Neuronal stem cell (in vitro differentiated cells): ENCODE measurements at regions not wholly inside any gene's neighbourhood (a gene's known extent, or its start where the extent isn't known, plus 50 kb on each side); places are given as distances from the start of the nearest gene placed in this dataset.

Experiments
- DNase-seq: peaks from one replicate; pipeline ENCODE4 v3.0.0-alpha.2; 2013; ENCODE audit warnings: low spot score
- H2AFZ ChIP-seq: one replicate; pipeline ENCODE4 v1.6.1; 2013; ENCODE audit warnings: mild to moderate bottlenecking, low read length, inconsistent platforms
- H2AK5ac ChIP-seq: 2 replicates; pipeline ENCODE4 v1.6.1; 2013; ENCODE audit warnings: low read depth, mild to moderate bottlenecking, inconsistent platforms, low read length, moderate library complexity, mixed read lengths
- H2BK120ac ChIP-seq: 2 replicates; pipeline ENCODE4 v1.6.1; 2013; ENCODE audit warnings: low read depth, mild to moderate bottlenecking, inconsistent platforms, low read length, moderate library complexity, mixed read lengths
- H2BK12ac ChIP-seq: one replicate; pipeline ENCODE4 v1.6.1; 2013; ENCODE audit warnings: low read length, inconsistent platforms
- H2BK15ac ChIP-seq: 2 replicates; pipeline ENCODE4 v1.6.1; 2013; ENCODE audit warnings: mild to moderate bottlenecking, low read length, inconsistent platforms, mixed read lengths
- H2BK5ac ChIP-seq: one replicate; pipeline ENCODE4 v1.6.1; 2013; ENCODE audit warnings: inconsistent platforms, mild to moderate bottlenecking, low read length, moderate library complexity
- H3K14ac ChIP-seq: one replicate; pipeline ENCODE4 v1.6.1; 2013; ENCODE audit warnings: low read length, inconsistent platforms
- H3K18ac ChIP-seq: 2 replicates; pipeline ENCODE4 v1.6.1; 2013; ENCODE audit warnings: low read length, inconsistent platforms
- H3K23ac ChIP-seq: 2 replicates; pipeline ENCODE4 v1.6.1; 2013; ENCODE audit warnings: low read depth, mild to moderate bottlenecking, mixed read lengths, low read length, inconsistent platforms; ENCODE audit not compliant: poor library complexity
- H3K27ac ChIP-seq: replicated peaks from 3 replicates; pipeline ENCODE4 v1.5.1; 2013; ENCODE audit warnings: low read length, inconsistent platforms
- H3K27me3 ChIP-seq, 3 experiments: 2 replicates each; pipeline ENCODE4 v1.6.1; 2013; ENCODE audit warnings: low read length in 3 of 3, mild to moderate bottlenecking in 2 of 3, inconsistent platforms in 1 of 3, low read depth in 1 of 3, mixed read lengths in 1 of 3, moderate library complexity in 1 of 3; ENCODE audit not compliant: control insufficient read depth in 3 of 3, insufficient read depth in 3 of 3
- H3K36me3 ChIP-seq, 2 donors: replicated peaks in 1 of 2; 2 replicates each; pipeline ENCODE4 v1.6.1; 2013; ENCODE audit warnings: low read length in 2 of 2; ENCODE audit not compliant: control insufficient read depth in 2 of 2, insufficient read depth in 2 of 2
- H3K4ac ChIP-seq: 2 replicates; pipeline ENCODE4 v1.6.1; 2013; ENCODE audit warnings: inconsistent platforms, mild to moderate bottlenecking, low read length, moderate library complexity
- H3K4me1 ChIP-seq, 2 donors: 1 replicate in 1 of 2; 2 replicates in 1 of 2; pipeline ENCODE4 v1.6.1; 2013; ENCODE audit warnings: low read length in 2 of 2, low read depth in 1 of 2; ENCODE audit not compliant: control insufficient read depth in 2 of 2, insufficient read depth in 1 of 2
- H3K4me2 ChIP-seq: one replicate; pipeline ENCODE4 v1.6.1; 2013; ENCODE audit warnings: mild to moderate bottlenecking, low read length, inconsistent platforms; ENCODE audit not compliant: insufficient read depth, poor library complexity, severe bottlenecking
- H3K4me3 ChIP-seq, 2 donors: 2 replicates each; pipeline ENCODE4 v1.5.1; 2013; ENCODE audit warnings: low read length in 2 of 2, mild to moderate bottlenecking in 2 of 2, inconsistent platforms in 1 of 2, moderate library complexity in 1 of 2
- H3K79me1 ChIP-seq: one replicate; pipeline ENCODE4 v1.6.1; 2013; ENCODE audit warnings: low read depth, mild to moderate bottlenecking, inconsistent platforms, low read length, moderate library complexity
- H3K9ac ChIP-seq: one replicate; pipeline ENCODE4 v1.6.1; 2013; ENCODE audit warnings: mild to moderate bottlenecking, low read depth, low read length, inconsistent platforms; ENCODE audit not compliant: poor library complexity
- H3K9me3 ChIP-seq, 2 donors: replicated peaks in 1 of 2; 2 replicates each; pipeline versions ENCODE3 to v1.6.1; 2013; ENCODE audit warnings: low read length in 2 of 2, mild to moderate bottlenecking in 2 of 2, inconsistent platforms in 1 of 2, low read depth in 1 of 2, mixed read lengths in 1 of 2, moderate library complexity in 1 of 2; ENCODE audit not compliant: control insufficient read depth in 2 of 2, insufficient read depth in 1 of 2
- H4K8ac ChIP-seq: one replicate; pipeline ENCODE4 v1.6.1; 2013; ENCODE audit warnings: low read depth, mild to moderate bottlenecking, inconsistent platforms, low read length, moderate library complexity
- H4K91ac ChIP-seq: one replicate; pipeline ENCODE4 v1.6.1; 2013; ENCODE audit warnings: low read length, low read depth, mild to moderate bottlenecking, inconsistent platforms; ENCODE audit not compliant: poor library complexity
- WGBS, 2 donors: extraction: QIAGEN DNeasy Blood & Tissue Kit; methylation state at CpG; one replicate each; pipeline ENCODE4 v1.1.7; 2013; ENCODE audit warnings: missing lambda C conversion rate in 2 of 2, mixed read lengths in 1 of 2; ENCODE audit not compliant: insufficient read length in 2 of 2, insufficient replicate concordance in 1 of 2; ENCODE audit errors: extremely low coverage in 2 of 2; 5-methylcytosine and 5-hydroxymethylcytosine counted together

- no peak overlapping the region for H4K91ac ChIP-seq
- no peak overlapping the region for H3K4me2 ChIP-seq
- H2BK120ac ChIP-seq, result no peak overlapping the region
- H3K9me3 ChIP-seq, result no peaks in the 10 kb centered on the region
- H3K14ac ChIP-seq, result no peak overlapping the region
- no peak overlapping the region for H4K8ac ChIP-seq
- H3K18ac ChIP-seq, result no peak overlapping the region
- no peak overlapping the region for H3K4ac ChIP-seq
- H2AFZ ChIP-seq, result no peak overlapping the region
- H3K23ac ChIP-seq, result no peak overlapping the region
- H3K4me1 ChIP-seq, result no peaks in the 10 kb centered on the region
- H2BK15ac ChIP-seq, result no peak overlapping the region
- no peaks in the 10 kb centered on the region for H3K79me1 ChIP-seq
- H3K4me3 ChIP-seq, result no peak overlapping the region
- H3K36me3 ChIP-seq, result no peaks in the 10 kb centered on the region
- H3K27ac ChIP-seq, result no peak overlapping the region
- no peak overlapping the region for H3K9ac ChIP-seq
- H2AK5ac ChIP-seq, result no peak overlapping the region
- no peaks in the 10 kb centered on the region for H3K27me3 ChIP-seq
- no peak overlapping the region for H2BK12ac ChIP-seq
- no peak for DNase-seq
- no peak overlapping the region for H2BK5ac ChIP-seq
Measured at GRCh38 chr10:54983255-54983654, 182.2 kb upstream of the PCDH15 start.

DNA sequence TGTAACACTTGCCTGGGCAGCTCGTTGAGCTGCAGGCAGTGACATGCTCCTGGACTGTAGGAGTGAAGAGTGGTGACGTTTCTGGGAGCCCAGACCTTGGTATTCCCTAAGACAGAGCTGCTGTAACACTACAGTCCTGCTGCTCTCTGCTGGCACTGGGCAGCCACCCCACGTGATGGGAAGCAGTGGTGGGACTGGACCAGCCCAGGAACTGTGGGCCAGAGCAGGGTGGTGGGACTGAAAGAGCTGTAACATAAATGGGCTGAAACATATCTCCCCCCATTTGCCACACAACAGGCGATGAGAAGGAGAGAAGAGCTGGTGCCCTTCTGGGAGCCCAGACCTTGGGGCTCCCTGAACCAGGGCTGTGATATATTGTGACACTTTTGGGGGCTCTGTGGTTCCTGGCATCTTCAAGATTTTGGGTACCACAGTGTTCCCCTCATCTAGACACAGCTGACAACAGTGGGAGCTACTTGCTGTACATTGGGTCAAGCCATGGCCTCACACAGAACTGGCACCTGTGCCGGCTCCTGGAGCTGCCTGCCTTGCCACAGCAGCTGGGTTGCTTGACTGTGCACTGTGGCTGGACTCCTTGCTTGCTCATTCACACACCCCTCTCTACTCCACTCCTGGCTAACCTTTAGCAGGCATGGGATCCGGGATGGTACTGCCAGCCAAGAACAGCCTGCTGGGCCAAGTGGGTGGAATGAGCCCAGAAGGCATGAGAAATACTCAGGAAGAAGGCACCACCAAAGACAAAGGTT is 161.3 kb upstream of the PCDH15 start:
- Histone ChIP-seq H3K4me3 (no peak overlapping the region), H3K23ac (no peak overlapping the region), H3K79me1 (no peaks in the 10 kb centered on the region), H3K4me1 (no peaks in the 10 kb centered on the region), H2AK5ac (no peak overlapping the region), H3K9me3 (peaks cover 8% of the 10 kb centered on the region in 2 donors), H2BK12ac (no peak overlapping the region), H3K14ac (no peak overlapping the region), H2BK120ac (no peak overlapping the region), H4K8ac (no peak overlapping the region), H2AFZ (no peak overlapping the region), H3K27me3 (no peaks in the 10 kb centered on the region), H2BK5ac (no peak overlapping the region), H2BK15ac (no peak overlapping the region), H3K36me3 (no peaks in the 10 kb centered on the region), H3K4me2 (no peak overlapping the region), H3K4ac (no peak overlapping the region), H4K91ac (no peak overlapping the region), H3K27ac (no peak overlapping the region), H3K18ac (no peak overlapping the region), H3K9ac (no peak overlapping the region)
- DNase-seq, result no peak
- WGBS, 2 donors, result no CpG with 5 or more reads among the region's 6 CpGs

DNA sequence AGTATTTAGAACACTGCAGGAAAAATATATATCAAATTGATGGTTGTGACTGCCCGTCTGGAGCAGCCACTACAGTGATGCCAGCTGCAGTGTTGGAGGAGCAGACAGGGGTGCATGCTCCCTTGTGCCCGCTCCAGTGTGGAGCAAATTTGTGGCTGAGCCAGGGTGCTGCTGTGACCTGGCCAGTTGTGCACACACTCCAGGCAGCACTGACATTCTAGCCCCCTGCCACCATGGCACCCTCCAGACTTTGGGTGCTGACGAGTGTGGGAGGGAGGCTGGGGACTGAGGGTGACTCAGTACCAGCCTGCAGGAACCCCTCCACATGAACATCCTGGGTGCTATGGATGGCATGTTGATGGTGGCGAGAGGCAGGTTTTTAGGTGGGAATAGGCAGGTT is 160.0 kb upstream of the PCDH15 start:
- no peak overlapping the region for H2BK12ac ChIP-seq
- no peaks in the 10 kb centered on the region for H3K27me3 ChIP-seq
- H2AFZ ChIP-seq, result no peak overlapping the region
- WGBS, 2 donors, result no CpG with 5 or more reads among the region's 4 CpGs
- peak overlapping the region; percentile 56 for H3K14ac ChIP-seq
- H3K4me3 ChIP-seq, result peak overlapping the region in 1 of 2 donors; percentile 44
- H3K23ac ChIP-seq, result peak overlapping the region; percentile 91
- peak overlapping the region; percentile 75 for H2AK5ac ChIP-seq
- H3K79me1 ChIP-seq, result no peaks in the 10 kb centered on the region
- no peak overlapping the region for H4K8ac ChIP-seq
- H2BK120ac ChIP-seq, result no peak overlapping the region
- H2BK5ac ChIP-seq, result no peak overlapping the region
- no peak overlapping the region for H3K27ac ChIP-seq
- no peak for DNase-seq
- peak overlapping the region; percentile 11 for H3K4ac ChIP-seq
- no peak overlapping the region for H4K91ac ChIP-seq
- H3K36me3 ChIP-seq, result no peaks in the 10 kb centered on the region
- peaks cover 8% of the 10 kb centered on the region in 2 donors for H3K9me3 ChIP-seq
- H2BK15ac ChIP-seq, result no peak overlapping the region
- H3K9ac ChIP-seq, result peak overlapping the region; percentile 77
- no peak overlapping the region for H3K18ac ChIP-seq
- H3K4me1 ChIP-seq, result no peaks in the 10 kb centered on the region
- no peak overlapping the region for H3K4me2 ChIP-seq

- Histone ChIP-seq H3K27me3 (no peaks in the 10 kb centered on the region), H3K4me3 (no peak overlapping the region), H3K23ac (no peak overlapping the region), H3K9me3 (peaks cover 8% of the 10 kb centered on the region in 2 donors), H4K91ac (no peak overlapping the region), H2AK5ac (no peak overlapping the region), H2BK15ac (no peak overlapping the region), H2BK120ac (no peak overlapping the region), H3K79me1 (no peaks in the 10 kb centered on the region), H3K18ac (no peak overlapping the region), H2BK5ac (no peak overlapping the region), H3K9ac (no peak overlapping the region), H2AFZ (no peak overlapping the region), H3K4ac (no peak overlapping the region), H3K4me2 (no peak overlapping the region), H3K27ac (no peak overlapping the region), H3K4me1 (no peaks in the 10 kb centered on the region), H4K8ac (no peak overlapping the region), H2BK12ac (no peak overlapping the region), H3K36me3 (no peaks in the 10 kb centered on the region), H3K14ac (no peak overlapping the region)
- WGBS, 2 donors, result no CpG with 5 or more reads among the region's 1 CpG
- DNase-seq, result no peak
Measured at GRCh38 chr10:54958844-54959243, 157.8 kb upstream of the PCDH15 start.
